HG03175 (cell line): ENCODE measurements at regions not wholly inside any gene's neighbourhood (a gene's known extent, or its start where the extent isn't known, plus 50 kb on each side); places are given as distances from the start of the nearest gene placed in this dataset.
"Not testable (repeated sequence)": the region's sequence is repeated elsewhere in the genome, so short reads cannot be mapped to it uniquely, and the experiment has no call there.

Experiments used
- ATAC-seq: cut with Tn5 transposase; IDR thresholded peaks from one replicate; pipeline ENCODE4 v1.9.1; 2021; ENCODE audit warnings: mild to moderate bottlenecking, moderate library complexity; ENCODE audit not compliant: unreplicated experiment

GRCh38 chr10:21463436-21463835, 62.0 kb downstream of the SKIDA1 start:
- ATAC-seq, result no peak

DNA sequence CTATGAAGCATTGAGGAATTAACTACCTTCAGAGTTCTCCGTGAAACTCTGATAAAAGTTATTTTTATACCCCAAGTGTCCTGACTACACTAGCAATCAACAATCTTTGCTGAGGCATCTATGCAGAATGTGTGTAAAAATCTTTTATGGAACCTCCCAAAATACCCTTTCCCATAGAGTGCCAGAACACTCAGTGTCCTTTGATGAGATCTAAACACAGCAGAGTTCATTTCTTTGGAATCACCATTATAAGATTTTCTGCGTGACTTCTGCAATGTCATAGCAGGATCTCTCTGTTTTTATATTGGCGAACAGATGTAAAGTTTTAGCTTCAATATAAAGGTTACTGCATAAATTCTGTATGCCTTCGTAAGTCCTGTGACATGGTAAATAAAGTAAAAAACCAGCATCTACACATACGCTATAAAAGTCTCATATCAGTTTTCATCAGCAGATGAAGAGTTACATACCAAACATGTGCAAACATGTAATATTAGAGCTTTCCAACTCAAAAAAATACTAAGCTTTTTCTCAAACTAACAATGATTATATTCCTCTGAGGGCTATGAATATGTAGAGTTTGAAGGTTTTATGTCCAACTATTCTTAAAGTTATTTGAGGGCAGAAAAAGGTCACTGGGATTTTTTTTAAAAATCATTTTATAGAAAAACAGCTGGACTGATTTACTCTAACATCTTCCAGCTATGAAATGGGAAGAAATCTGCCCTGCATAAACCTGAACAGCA, 67.2 kb downstream of the SKIDA1 start:
- no peak for ATAC-seq

GRCh38 chr10:21456160-21456559, 69.3 kb downstream of the SKIDA1 start:
- no peak for ATAC-seq

DNA sequence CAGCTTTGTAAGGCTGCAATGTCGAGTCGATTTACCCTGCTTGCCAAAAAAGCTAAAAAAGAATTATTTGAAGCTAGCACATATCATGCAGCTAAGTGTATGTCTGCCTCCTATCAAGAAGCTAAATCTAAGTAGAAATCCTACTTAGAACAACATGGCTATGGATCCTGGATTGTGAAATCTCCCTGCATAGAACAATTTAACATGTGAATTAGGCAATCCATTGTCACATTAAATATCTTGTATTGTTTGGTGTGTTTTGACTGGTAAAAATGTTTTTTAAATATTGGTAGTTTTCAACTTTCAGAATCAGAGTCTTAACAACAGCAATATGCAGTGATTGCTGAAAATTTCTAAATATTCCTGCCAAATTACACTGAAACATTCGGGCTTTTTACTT, 73.3 kb downstream of the SKIDA1 start:
- ATAC-seq, result no peak

DNA sequence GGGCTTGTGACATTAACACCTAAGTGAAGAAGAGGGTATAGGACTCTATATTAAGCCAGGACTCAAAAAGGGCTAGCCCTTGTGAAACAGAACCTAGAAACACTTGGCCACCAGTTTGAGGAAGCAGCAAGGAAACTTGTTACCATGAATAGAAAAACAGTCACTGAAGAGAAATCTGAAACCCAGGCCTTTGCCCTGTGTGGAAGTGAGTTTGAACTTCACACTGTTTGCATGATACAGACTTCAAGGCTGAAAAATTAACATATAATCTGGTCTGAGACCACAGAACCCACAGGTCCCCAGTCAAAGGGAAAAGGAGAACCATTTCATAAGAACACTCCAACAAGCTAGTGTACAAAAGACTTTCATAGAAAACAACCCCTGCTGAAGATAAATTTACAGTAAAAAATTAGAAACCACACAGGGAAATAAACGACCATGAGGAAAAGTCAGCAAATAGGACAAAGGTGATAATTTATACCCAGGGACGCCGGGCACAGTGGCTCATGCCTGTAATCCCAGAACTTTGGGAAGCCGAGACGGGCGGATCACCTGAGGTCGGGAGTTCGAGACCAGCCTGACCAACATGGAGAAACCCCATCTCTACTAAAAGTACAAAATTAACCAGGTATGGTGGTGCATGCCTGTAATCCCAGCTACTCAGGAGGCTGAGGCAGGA, 76.1 kb downstream of the SKIDA1 start:
- peak; percentile 93 for ATAC-seq

- ATAC-seq, result no peak
Observed at GRCh38 chr10:21445163-21445562, 80.3 kb downstream of the SKIDA1 start.

- ATAC-seq, result no peak
Observed at GRCh38 chr10:21441625-21442024, 83.9 kb downstream of the SKIDA1 start.

- ATAC-seq, result not testable (repeated sequence)
Observed at GRCh38 chr10:21438914-21439313, 86.6 kb downstream of the SKIDA1 start.

- no peak for ATAC-seq
Observed at GRCh38 chr10:21437770-21438382, 87.6 kb downstream of the SKIDA1 start.

- ATAC-seq, result no peak
Observed at GRCh38 chr10:21432266-21432665, 93.2 kb downstream of the SKIDA1 start.

- ATAC-seq, result no peak
Observed at GRCh38 chr10:21431799-21432198, 93.7 kb downstream of the SKIDA1 start.

- ATAC-seq, result peak; percentile 64
Observed at GRCh38 chr10:21427804-21428481, 97.5 kb downstream of the SKIDA1 start.

GRCh38 chr10:21424459-21424861, 101.0 kb downstream of the SKIDA1 start:
- ATAC-seq, result no peak

- no peak for ATAC-seq
Observed at GRCh38 chr10:21423850-21424249, 101.6 kb downstream of the SKIDA1 start.

DNA sequence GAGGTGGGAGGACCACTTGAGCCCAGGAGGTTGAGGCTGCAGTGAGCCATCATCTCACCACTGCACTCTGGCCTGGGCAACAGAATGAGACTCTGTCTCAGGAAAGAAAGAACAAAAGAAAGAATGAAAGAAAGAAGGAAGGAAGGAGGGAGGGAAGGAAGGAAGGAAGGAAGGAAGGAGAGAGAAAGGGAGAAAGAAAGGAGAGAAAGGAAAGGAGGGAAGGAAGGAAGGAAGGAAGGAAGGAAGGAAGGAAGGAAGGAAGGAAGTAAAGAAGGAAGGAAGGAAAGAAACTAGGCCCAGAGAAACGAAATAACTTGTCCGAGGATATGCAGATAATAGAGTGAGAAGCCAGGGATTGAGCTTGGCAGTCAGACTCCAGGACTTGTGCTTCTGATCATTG, 102.1 kb downstream of the SKIDA1 start:
- no peak for ATAC-seq

- no peak for ATAC-seq
Observed at GRCh38 chr10:21421794-21422193, 103.7 kb downstream of the SKIDA1 start.

- no peak for ATAC-seq
Observed at GRCh38 chr10:21421016-21421415, 104.5 kb downstream of the SKIDA1 start.

GRCh38 chr10:21418981-21419576, 106.4 kb downstream of the SKIDA1 start:
- ATAC-seq, result not testable (repeated sequence)

GRCh38 chr10:21417172-21417712, 108.2 kb downstream of the SKIDA1 start:
- ATAC-seq, result no peak

- no peak for ATAC-seq
Observed at GRCh38 chr10:21413680-21414079, 111.8 kb downstream of the SKIDA1 start.

GRCh38 chr10:21413268-21413667, 112.2 kb downstream of the SKIDA1 start:
- ATAC-seq, result no peak
